NCI-H1436 treated with DMSO at 0.1 percent for 48 hours (cell line): ENCODE measurements at regions not wholly inside any gene's neighbourhood (a gene's known extent, or its start where the extent isn't known, plus 50 kb on each side); places are given as distances from the start of the nearest gene placed in this dataset.

Source experiments
- DNase-seq: peaks from one replicate; lab custom pipeline; 2025; lab: John Stamatoyannopoulos, UW

GRCh38 chr2:60159519-60159918, 393.9 kb downstream of the BCL11A start:
- no peak for DNase-seq

- DNase-seq, result no peak
These were observed 395.2 kb downstream of the BCL11A start for GRCh38 chr2:60158262-60158661.

GRCh38 chr2:60157283-60157682, 396.2 kb downstream of the BCL11A start:
- no peak for DNase-seq

- no peak for DNase-seq
These were observed 399.3 kb downstream of the BCL11A start for GRCh38 chr2:60154142-60154541.

- no peak for DNase-seq
These were observed 401.1 kb downstream of the BCL11A start for GRCh38 chr2:60152226-60152833.

- no peak for DNase-seq
These were observed 404.3 kb downstream of the BCL11A start for GRCh38 chr2:60149176-60149575.

- no peak for DNase-seq
These were observed 404.7 kb downstream of the BCL11A start for GRCh38 chr2:60148716-60149115.

- no peak for DNase-seq
These were observed 413.3 kb downstream of the BCL11A start for GRCh38 chr2:60140185-60140584.

GRCh38 chr2:60136913-60137312, 416.5 kb downstream of the BCL11A start:
- DNase-seq, result no peak

GRCh38 chr2:60127191-60127590, 426.3 kb downstream of the BCL11A start:
- no peak for DNase-seq

GRCh38 chr2:60125611-60126426, 427.6 kb downstream of the BCL11A start:
- no peak for DNase-seq

- DNase-seq, result no peak
These were observed 433.7 kb downstream of the BCL11A start for GRCh38 chr2:60119778-60120177.

GRCh38 chr2:60118917-60119316, 434.5 kb downstream of the BCL11A start:
- DNase-seq, result no peak

- DNase-seq, result no peak
These were observed 435.4 kb downstream of the BCL11A start for GRCh38 chr2:60118061-60118460.

GRCh38 chr2:60116161-60116875, 437.1 kb downstream of the BCL11A start:
- DNase-seq, result no peak

- DNase-seq, result no peak
These were observed 443.7 kb downstream of the BCL11A start for GRCh38 chr2:60109744-60110143.

- DNase-seq, result no peak
These were observed 446.5 kb downstream of the BCL11A start for GRCh38 chr2:60106836-60107529.

GRCh38 chr2:60105906-60106305, 447.5 kb downstream of the BCL11A start:
- no peak for DNase-seq

- no peak for DNase-seq
These were observed 448.6 kb downstream of the BCL11A start for GRCh38 chr2:60104514-60105505.

GRCh38 chr2:60100034-60100433, 453.4 kb downstream of the BCL11A start:
- no peak for DNase-seq

- no peak for DNase-seq
These were observed 454.5 kb downstream of the BCL11A start for GRCh38 chr2:60098996-60099395.
